Ishikawa (cell line): ENCODE measurements at regions not wholly inside any gene's neighbourhood (a gene's known extent, or its start where the extent isn't known, plus 50 kb on each side); places are given as distances from the start of the nearest gene placed in this dataset.

ENCODE experiments used
- CEBPB ChIP-seq: IDR thresholded peaks from 2 replicates; pipeline ENCODE4 v1.6.1; 2012
- CREB1 ChIP-seq: IDR thresholded peaks from 2 replicates; pipeline ENCODE4 v1.6.1; 2012; ENCODE audit warnings: low read depth
- EGR1 ChIP-seq: IDR thresholded peaks from 2 replicates; pipeline ENCODE4 v1.6.1; 2012
- EP300 ChIP-seq: IDR thresholded peaks from 2 replicates; pipeline ENCODE4 v1.6.1; 2012; ENCODE audit warnings: borderline replicate concordance
- FOXM1 ChIP-seq: IDR thresholded peaks from 2 replicates; pipeline ENCODE4 v1.6.1; 2012; ENCODE audit warnings: low read depth, borderline replicate concordance
- MAX ChIP-seq: IDR thresholded peaks from 2 replicates; pipeline ENCODE4 v1.6.1; 2012
- NFIC ChIP-seq: IDR thresholded peaks from 2 replicates; pipeline ENCODE4 v1.6.1; 2012
- RAD21 ChIP-seq: IDR thresholded peaks from 2 replicates; pipeline ENCODE4 v1.6.1; 2012; ENCODE audit warnings: low read depth
- TAF1 ChIP-seq: IDR thresholded peaks from 2 replicates; pipeline ENCODE4 v1.6.1; 2012; ENCODE audit warnings: low read depth, mild to moderate bottlenecking
- TCF12 ChIP-seq: IDR thresholded peaks from 2 replicates; pipeline ENCODE4 v1.6.1; 2012; ENCODE audit warnings: low read depth
- TEAD4 ChIP-seq: IDR thresholded peaks from 2 replicates; pipeline ENCODE4 v1.6.1; 2012
- YY1 ChIP-seq: IDR thresholded peaks from 2 replicates; pipeline ENCODE4 v1.6.1; 2012; ENCODE audit warnings: low read depth
- ZBTB7A ChIP-seq: IDR thresholded peaks from 2 replicates; pipeline ENCODE4 v1.6.1; 2012; ENCODE audit warnings: low read depth
- TF ChIP-seq, protein P1 (sequence below): IDR thresholded peaks from 2 replicates; pipeline ENCODE4 v1.6.1; 2012
- TF ChIP-seq, protein P2 (sequence below): IDR thresholded peaks from 2 replicates; pipeline ENCODE4 v1.6.1; 2012; ENCODE audit warnings: low read depth, mild to moderate bottlenecking

DNA sequence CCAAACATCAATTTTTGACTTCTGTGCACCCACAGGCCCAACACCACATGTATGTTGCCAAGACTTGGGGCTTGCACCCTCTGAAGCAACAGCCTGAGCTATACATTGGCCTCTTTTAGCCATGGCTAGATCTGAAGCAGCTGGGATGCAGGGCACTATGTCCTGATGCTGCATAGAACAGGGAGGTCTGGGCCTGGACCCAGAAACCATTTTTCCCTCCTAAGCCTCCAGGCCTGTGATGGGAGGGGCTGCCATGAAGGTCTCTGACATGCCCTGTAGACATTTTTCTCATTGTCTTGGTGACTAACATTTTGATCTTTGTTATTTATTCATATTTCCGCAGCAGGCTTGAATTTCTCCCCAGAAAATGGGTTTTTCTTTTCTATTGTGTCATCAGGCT is 330.0 kb downstream of the PYDC2 start:
- TF ChIP-seq ZBTB7A = no peak
- no peak for TF ChIP-seq TAF1
- no peak for TF ChIP-seq RAD21
- TF ChIP-seq, protein P1, sequence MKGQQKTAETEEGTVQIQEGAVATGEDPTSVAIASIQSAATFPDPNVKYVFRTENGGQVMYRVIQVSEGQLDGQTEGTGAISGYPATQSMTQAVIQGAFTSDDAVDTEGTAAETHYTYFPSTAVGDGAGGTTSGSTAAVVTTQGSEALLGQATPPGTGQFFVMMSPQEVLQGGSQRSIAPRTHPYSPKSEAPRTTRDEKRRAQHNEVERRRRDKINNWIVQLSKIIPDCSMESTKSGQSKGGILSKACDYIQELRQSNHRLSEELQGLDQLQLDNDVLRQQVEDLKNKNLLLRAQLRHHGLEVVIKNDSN = no peak
- TF ChIP-seq CREB1 = no peak
- TF ChIP-seq FOXM1 = no peak
- no peak for TF ChIP-seq MAX
- TF ChIP-seq TCF12 = no peak

- TF ChIP-seq EP300 = no peak
- no peak for TF ChIP-seq CREB1
- TF ChIP-seq TCF12 = no peak
- TF ChIP-seq, protein P2, sequence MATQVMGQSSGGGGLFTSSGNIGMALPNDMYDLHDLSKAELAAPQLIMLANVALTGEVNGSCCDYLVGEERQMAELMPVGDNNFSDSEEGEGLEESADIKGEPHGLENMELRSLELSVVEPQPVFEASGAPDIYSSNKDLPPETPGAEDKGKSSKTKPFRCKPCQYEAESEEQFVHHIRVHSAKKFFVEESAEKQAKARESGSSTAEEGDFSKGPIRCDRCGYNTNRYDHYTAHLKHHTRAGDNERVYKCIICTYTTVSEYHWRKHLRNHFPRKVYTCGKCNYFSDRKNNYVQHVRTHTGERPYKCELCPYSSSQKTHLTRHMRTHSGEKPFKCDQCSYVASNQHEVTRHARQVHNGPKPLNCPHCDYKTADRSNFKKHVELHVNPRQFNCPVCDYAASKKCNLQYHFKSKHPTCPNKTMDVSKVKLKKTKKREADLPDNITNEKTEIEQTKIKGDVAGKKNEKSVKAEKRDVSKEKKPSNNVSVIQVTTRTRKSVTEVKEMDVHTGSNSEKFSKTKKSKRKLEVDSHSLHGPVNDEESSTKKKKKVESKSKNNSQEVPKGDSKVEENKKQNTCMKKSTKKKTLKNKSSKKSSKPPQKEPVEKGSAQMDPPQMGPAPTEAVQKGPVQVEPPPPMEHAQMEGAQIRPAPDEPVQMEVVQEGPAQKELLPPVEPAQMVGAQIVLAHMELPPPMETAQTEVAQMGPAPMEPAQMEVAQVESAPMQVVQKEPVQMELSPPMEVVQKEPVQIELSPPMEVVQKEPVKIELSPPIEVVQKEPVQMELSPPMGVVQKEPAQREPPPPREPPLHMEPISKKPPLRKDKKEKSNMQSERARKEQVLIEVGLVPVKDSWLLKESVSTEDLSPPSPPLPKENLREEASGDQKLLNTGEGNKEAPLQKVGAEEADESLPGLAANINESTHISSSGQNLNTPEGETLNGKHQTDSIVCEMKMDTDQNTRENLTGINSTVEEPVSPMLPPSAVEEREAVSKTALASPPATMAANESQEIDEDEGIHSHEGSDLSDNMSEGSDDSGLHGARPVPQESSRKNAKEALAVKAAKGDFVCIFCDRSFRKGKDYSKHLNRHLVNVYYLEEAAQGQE = no peak
- no peak for TF ChIP-seq RAD21
- TF ChIP-seq, protein P1 = no peak
- TF ChIP-seq MAX = no peak
- no peak for TF ChIP-seq NFIC
- no peak for TF ChIP-seq CEBPB
- TF ChIP-seq TEAD4 = no peak
- TF ChIP-seq EGR1 = no peak
- no peak for TF ChIP-seq FOXM1
- TF ChIP-seq YY1 = no peak
- TF ChIP-seq TAF1 = no peak
- TF ChIP-seq ZBTB7A = no peak
These were observed 331.6 kb downstream of the PYDC2 start for GRCh38 chr3:191792580-191792979.

- TF ChIP-seq CREB1 (no peak), CEBPB (peak; percentile 90)
These were observed 334.2 kb downstream of the PYDC2 start for GRCh38 chr3:191795196-191795595.

DNA sequence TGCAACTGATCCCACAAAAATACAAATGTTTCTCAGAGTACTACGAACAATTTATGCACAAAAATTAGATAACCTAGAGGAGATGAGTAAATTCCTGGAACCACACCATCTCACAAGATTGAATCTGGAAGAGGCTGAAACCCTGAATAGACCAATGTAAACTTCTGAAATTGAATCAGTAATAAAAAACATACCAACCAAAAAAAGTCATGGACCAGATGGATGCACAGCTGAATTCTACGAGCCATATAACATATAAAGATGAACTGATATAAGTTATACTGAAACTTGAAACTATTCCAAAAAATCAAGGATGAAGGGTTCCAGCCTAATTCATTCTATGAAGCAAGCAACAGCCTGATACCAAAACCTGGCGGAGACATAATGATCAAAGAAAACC is 336.3 kb downstream of the PYDC2 start:
- TF ChIP-seq YY1 = no peak
- TF ChIP-seq, protein P2 = no peak
- no peak for TF ChIP-seq EGR1
- TF ChIP-seq, protein P1 = no peak

- TF ChIP-seq, protein P2 = no peak
These were observed 341.7 kb downstream of the PYDC2 start for GRCh38 chr3:191802671-191803070.

DNA sequence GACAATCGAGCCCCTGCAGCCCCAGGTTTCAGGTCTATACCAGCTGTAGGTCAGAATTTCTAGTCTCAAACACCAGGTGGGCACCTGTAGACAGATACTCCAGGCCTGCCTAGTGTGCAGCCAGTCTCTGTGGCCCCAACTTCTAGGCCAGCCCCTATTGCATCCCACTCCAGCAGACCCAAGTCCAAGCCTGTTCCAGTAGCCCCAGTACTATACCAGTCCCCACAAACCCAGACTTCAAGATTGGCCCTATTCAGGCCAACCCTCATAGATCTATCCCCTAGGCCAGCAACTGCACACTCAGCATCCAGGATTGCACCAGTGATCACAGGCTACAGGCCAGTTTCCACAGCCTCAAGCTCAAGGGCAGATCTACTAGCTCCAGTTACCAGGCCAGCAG is 344.0 kb downstream of the PYDC2 start:
- TF ChIP-seq ZBTB7A = no peak
- no peak for TF ChIP-seq MAX
- TF ChIP-seq EP300 = no peak
- TF ChIP-seq EGR1 = no peak
- no peak for TF ChIP-seq TEAD4
- TF ChIP-seq, protein P1 = no peak
- TF ChIP-seq TCF12 = no peak
- TF ChIP-seq YY1 = no peak
- TF ChIP-seq, protein P2 = no peak
- no peak for TF ChIP-seq RAD21
- no peak for TF ChIP-seq NFIC
- TF ChIP-seq FOXM1 = no peak
- TF ChIP-seq TAF1 = no peak
- TF ChIP-seq CREB1 = no peak
- no peak for TF ChIP-seq CEBPB
